Smooth muscle cell (in vitro differentiated cells): ENCODE measurements at regions not wholly inside any gene's neighbourhood (a gene's known extent, or its start where the extent isn't known, plus 50 kb on each side); places are given as distances from the start of the nearest gene placed in this dataset.

ENCODE experiments used
- DNase-seq: peaks from one replicate; lab custom pipeline; 2025; ENCODE audit not compliant: unreplicated experiment; lab: John Stamatoyannopoulos, UW
- H2AFZ ChIP-seq: fragments of 200-600 bp; sonication (generic); 2 replicates; pipeline ENCODE4 v1.6.0; 2016; ENCODE audit warnings: antibody characterized with exemption, low read depth, mild to moderate bottlenecking
- H3F3A ChIP-seq: fragments of 200-600 bp; sonication (generic); 2 replicates; pipeline ENCODE4 v1.6.0; 2017; ENCODE audit warnings: antibody characterized with exemption, low read depth
- H3K27ac ChIP-seq: fragments of 200-600 bp; sonication (generic); 2 replicates; pipeline ENCODE4 v1.5.1; 2016; ENCODE audit warnings: low read depth, mild to moderate bottlenecking
- H3K27me3 ChIP-seq: fragments of 200-600 bp; sonication (generic); 2 replicates; pipeline ENCODE4 v1.6.1; 2016; ENCODE audit warnings: low read depth, mild to moderate bottlenecking
- H3K36me3 ChIP-seq: fragments of 200-600 bp; sonication (generic); 2 replicates; pipeline ENCODE4 v1.5.1; 2016; ENCODE audit warnings: low read depth
- H3K4me1 ChIP-seq: fragments of 200-600 bp; sonication (generic); 2 replicates; pipeline ENCODE4 v1.5.1; 2016; ENCODE audit warnings: low read depth
- H3K4me2 ChIP-seq: fragments of 200-600 bp; sonication (generic); 2 replicates; pipeline ENCODE4 v1.6.0; 2016; ENCODE audit warnings: mild to moderate bottlenecking
- H3K4me3 ChIP-seq: fragments of 200-600 bp; sonication (generic); 2 replicates; pipeline ENCODE4 v1.5.1; 2016; ENCODE audit warnings: mild to moderate bottlenecking
- H3K79me2 ChIP-seq: fragments of 200-600 bp; sonication (generic); 2 replicates; pipeline ENCODE4 v1.6.0; 2016; ENCODE audit warnings: low read depth, mild to moderate bottlenecking
- H3K9ac ChIP-seq: fragments of 200-600 bp; sonication (generic); 2 replicates; pipeline ENCODE4 v1.6.0; 2016; ENCODE audit warnings: low read depth
- H3K9me3 ChIP-seq: fragments of 200-600 bp; sonication (generic); replicated peaks from 2 replicates; pipeline ENCODE4 v1.5.1; 2016; ENCODE audit warnings: low read depth
- H4K20me1 ChIP-seq: fragments of 200-600 bp; sonication (generic); 2 replicates; pipeline ENCODE4 v1.6.0; 2016; ENCODE audit warnings: low read depth
- WGBS: methylation state at CpG from one replicate; pipeline ENCODE4 v1.1.7; 2016; ENCODE audit warnings: low lambda C conversion rate; 5-methylcytosine and 5-hydroxymethylcytosine counted together
- TF ChIP-seq, protein P1 (sequence below): fragments of 200-600 bp; sonication (generic); IDR thresholded peaks from 2 replicates; pipeline ENCODE4 v1.5.1; 2017; ENCODE audit warnings: borderline replicate concordance, mild to moderate bottlenecking, antibody characterized with exemption; ENCODE audit not compliant: insufficient read depth, poor library complexity, severe bottlenecking

GRCh38 chr9:119736491-119737454 is 367.5 kb upstream of the BRINP1 start:
- no peak for DNase-seq
- Histone ChIP-seq H3K9me3 (no peaks in the 10 kb centered on the region), H3K4me3 (no peak overlapping the region), H4K20me1 (no peaks in the 10 kb centered on the region), H3F3A (no peaks in the 10 kb centered on the region), H3K27me3 (no peaks in the 10 kb centered on the region), H3K4me2 (no peak overlapping the region), H3K36me3 (no peaks in the 10 kb centered on the region), H3K9ac (no peak overlapping the region), H3K4me1 (no peaks in the 10 kb centered on the region), H2AFZ (no peak overlapping the region), H3K27ac (no peak overlapping the region), H3K79me2 (no peaks in the 10 kb centered on the region)
- WGBS: 87% methylated on average over 13 of the region's 13 CpGs
- TF ChIP-seq, protein P1, sequence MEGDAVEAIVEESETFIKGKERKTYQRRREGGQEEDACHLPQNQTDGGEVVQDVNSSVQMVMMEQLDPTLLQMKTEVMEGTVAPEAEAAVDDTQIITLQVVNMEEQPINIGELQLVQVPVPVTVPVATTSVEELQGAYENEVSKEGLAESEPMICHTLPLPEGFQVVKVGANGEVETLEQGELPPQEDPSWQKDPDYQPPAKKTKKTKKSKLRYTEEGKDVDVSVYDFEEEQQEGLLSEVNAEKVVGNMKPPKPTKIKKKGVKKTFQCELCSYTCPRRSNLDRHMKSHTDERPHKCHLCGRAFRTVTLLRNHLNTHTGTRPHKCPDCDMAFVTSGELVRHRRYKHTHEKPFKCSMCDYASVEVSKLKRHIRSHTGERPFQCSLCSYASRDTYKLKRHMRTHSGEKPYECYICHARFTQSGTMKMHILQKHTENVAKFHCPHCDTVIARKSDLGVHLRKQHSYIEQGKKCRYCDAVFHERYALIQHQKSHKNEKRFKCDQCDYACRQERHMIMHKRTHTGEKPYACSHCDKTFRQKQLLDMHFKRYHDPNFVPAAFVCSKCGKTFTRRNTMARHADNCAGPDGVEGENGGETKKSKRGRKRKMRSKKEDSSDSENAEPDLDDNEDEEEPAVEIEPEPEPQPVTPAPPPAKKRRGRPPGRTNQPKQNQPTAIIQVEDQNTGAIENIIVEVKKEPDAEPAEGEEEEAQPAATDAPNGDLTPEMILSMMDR: no peak

- no peaks in the 10 kb centered on the region for H3K4me1 ChIP-seq
- no peak for DNase-seq
- H2AFZ ChIP-seq: no peak overlapping the region
- no peak overlapping the region for H3K4me2 ChIP-seq
- H3K27me3 ChIP-seq: peaks cover 11% of the 10 kb centered on the region
- H3K36me3 ChIP-seq: no peaks in the 10 kb centered on the region
- TF ChIP-seq, protein P1: no peak
- H3K9ac ChIP-seq: no peak overlapping the region
- 91% methylated on average over 5 of the region's 5 CpGs for WGBS
- no peak overlapping the region for H3K4me3 ChIP-seq
- H3K27ac ChIP-seq: no peak overlapping the region
- H3K9me3 ChIP-seq: no peaks in the 10 kb centered on the region
- no peaks in the 10 kb centered on the region for H3F3A ChIP-seq
- no peaks in the 10 kb centered on the region for H3K79me2 ChIP-seq
- H4K20me1 ChIP-seq: no peaks in the 10 kb centered on the region
Observed at GRCh38 chr9:119727988-119728387, 358.8 kb upstream of the BRINP1 start.

DNA sequence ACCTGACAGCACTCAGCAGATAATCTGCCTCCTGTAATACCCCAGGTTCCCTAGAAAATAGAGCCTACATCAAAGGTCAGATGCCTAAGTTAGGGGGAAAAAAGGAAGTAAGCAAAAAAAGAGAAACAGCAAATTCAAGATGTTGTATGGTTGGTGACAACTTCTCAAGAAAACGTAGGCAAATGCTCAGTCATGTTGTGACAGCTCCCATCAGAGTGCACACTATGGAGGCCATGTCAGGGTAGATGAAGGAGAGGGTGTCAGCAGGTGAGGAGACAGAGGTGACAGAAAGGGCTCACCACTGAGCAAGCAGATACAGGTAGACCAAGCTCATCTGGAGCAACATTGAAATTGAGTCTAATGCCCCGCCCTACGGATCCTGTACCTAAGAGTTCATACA is 356.8 kb upstream of the BRINP1 start:
- Histone ChIP-seq H3K9me3 (no peaks in the 10 kb centered on the region), H3K9ac (no peak overlapping the region), H3K4me2 (no peak overlapping the region), H3K4me1 (no peaks in the 10 kb centered on the region), H3F3A (no peaks in the 10 kb centered on the region), H2AFZ (no peak overlapping the region), H3K4me3 (no peak overlapping the region), H3K79me2 (no peaks in the 10 kb centered on the region), H3K27ac (no peak overlapping the region), H4K20me1 (no peaks in the 10 kb centered on the region), H3K36me3 (no peaks in the 10 kb centered on the region), H3K27me3 (peaks cover 14% of the 10 kb centered on the region)
- DNase-seq: no peak
- 90% methylated on average over 3 of the region's 3 CpGs for WGBS
- TF ChIP-seq, protein P1: no peak
